RWPE2 (cell line): ENCODE measurements at regions not wholly inside any gene's neighbourhood (a gene's known extent, or its start where the extent isn't known, plus 50 kb on each side); places are given as distances from the start of the nearest gene placed in this dataset.

Experiments used
- ATAC-seq: fragments of 200-7000 bp; cut with Tn5 transposase; 3 replicates; pipeline ENCODE4 v1.9.1; 2021; ENCODE audit warnings: low read depth
- DNase-seq: peaks from one replicate; pipeline ENCODE4 v3.0.0-alpha.2; 2020; ENCODE audit warnings: low spot score
- H3K27ac ChIP-seq: fragments of 450-650 bp; 2 replicates; pipeline ENCODE4 v1.5.1; 2017; ENCODE audit warnings: mild to moderate bottlenecking; ENCODE audit not compliant: poor library complexity, severe bottlenecking
- H3K27me3 ChIP-seq: fragments of 250-450 bp; sonication (Bioruptor Pico); 2 replicates; pipeline ENCODE4 v1.5.1; 2021; ENCODE audit warnings: mild to moderate bottlenecking, moderate library complexity; ENCODE audit not compliant: insufficient read depth, poor library complexity, severe bottlenecking
- H3K36me3 ChIP-seq: fragments of 250-450 bp; sonication (Bioruptor Pico); 2 replicates; pipeline ENCODE4 v1.5.1; 2020; ENCODE audit warnings: low read depth, mild to moderate bottlenecking, moderate library complexity
- H3K4me1 ChIP-seq: fragments of 250-450 bp; sonication (Bioruptor Pico); 2 replicates; pipeline ENCODE4 v1.5.1; 2021; ENCODE audit warnings: mild to moderate bottlenecking, moderate library complexity; ENCODE audit not compliant: insufficient read depth, poor library complexity, severe bottlenecking
- H3K4me3 ChIP-seq: fragments of 250-450 bp; sonication (Bioruptor Pico); 2 replicates; pipeline ENCODE4 v1.5.1; 2021; ENCODE audit warnings: mild to moderate bottlenecking, moderate library complexity; ENCODE audit not compliant: severe bottlenecking
- H3K9me3 ChIP-seq: fragments of 250-450 bp; sonication (Bioruptor Pico); 2 replicates; pipeline ENCODE4 v1.5.1; 2021; ENCODE audit warnings: mild to moderate bottlenecking, moderate library complexity; ENCODE audit not compliant: severe bottlenecking
- CTCF ChIP-seq: fragments of 450-650 bp; IDR thresholded peaks from one replicate; pipeline ENCODE4 v1.5.1; 2017; ENCODE audit warnings: mild to moderate bottlenecking, moderate library complexity; ENCODE audit not compliant: poor library complexity, severe bottlenecking

GRCh38 chr1:94670273-94670672, 128.7 kb upstream of the F3 start:
- DNase-seq = no peak
- Histone ChIP-seq H3K36me3 (no peaks in the 10 kb centered on the region), H3K9me3 (peaks cover under 1% of the 10 kb centered on the region), H3K4me1 (no peaks in the 10 kb centered on the region), H3K27ac (no peak overlapping the region), H3K4me3 (no peak overlapping the region), H3K27me3 (no peaks in the 10 kb centered on the region)
- TF ChIP-seq CTCF = no peak
- no peak for ATAC-seq

GRCh38 chr1:94669198-94669597, 127.6 kb upstream of the F3 start:
- Histone ChIP-seq H3K36me3 (no peaks in the 10 kb centered on the region), H3K4me3 (no peak overlapping the region), H3K9me3 (peaks cover 4% of the 10 kb centered on the region), H3K4me1 (no peaks in the 10 kb centered on the region), H3K27me3 (no peaks in the 10 kb centered on the region), H3K27ac (no peak overlapping the region)
- no peak for DNase-seq
- ATAC-seq = no peak
- TF ChIP-seq CTCF = no peak

- Histone ChIP-seq H3K27me3 (no peaks in the 10 kb centered on the region), H3K36me3 (no peaks in the 10 kb centered on the region), H3K4me1 (no peaks in the 10 kb centered on the region), H3K4me3 (no peak overlapping the region), H3K9me3 (peaks cover 4% of the 10 kb centered on the region), H3K27ac (no peak overlapping the region)
- ATAC-seq (no peak), DNase-seq (no peak)
- no peak for TF ChIP-seq CTCF
Measured at GRCh38 chr1:94668528-94668927, 127.0 kb upstream of the F3 start.

- no peak for DNase-seq
- H3K27me3 ChIP-seq = no peaks in the 10 kb centered on the region
- H3K4me1 ChIP-seq = no peaks in the 10 kb centered on the region
- TF ChIP-seq CTCF = no peak
- no peaks in the 10 kb centered on the region for H3K36me3 ChIP-seq
- no peak overlapping the region for H3K27ac ChIP-seq
- peaks cover 4% of the 10 kb centered on the region for H3K9me3 ChIP-seq
- H3K4me3 ChIP-seq = no peak overlapping the region
- ATAC-seq = no peak
Measured at GRCh38 chr1:94667818-94668217, 126.3 kb upstream of the F3 start.

GRCh38 chr1:94666797-94667196, 125.2 kb upstream of the F3 start:
- ATAC-seq (no peak), DNase-seq (no peak)
- Histone ChIP-seq H3K4me1 (no peaks in the 10 kb centered on the region), H3K27ac (no peak overlapping the region), H3K9me3 (peaks cover 4% of the 10 kb centered on the region), H3K27me3 (no peaks in the 10 kb centered on the region), H3K36me3 (no peaks in the 10 kb centered on the region), H3K4me3 (no peak overlapping the region)
- TF ChIP-seq CTCF = no peak
